HL-60 (cell line): ENCODE measurements at regions not wholly inside any gene's neighbourhood (a gene's known extent, or its start where the extent isn't known, plus 50 kb on each side); places are given as distances from the start of the nearest gene placed in this dataset.

Experiments
- DNase-seq, 2 experiments: peaks; one replicate each; pipeline ENCODE4 v3.0.0-alpha.2; 2010 to 2020; ENCODE audit warnings: low read depth in 1 of 2, low spot score in 1 of 2
- H3K27ac ChIP-seq: fragments of 250-450 bp; sonication (Bioruptor Pico); replicated peaks from 2 replicates; pipeline ENCODE4 v1.5.1; 2020; ENCODE audit warnings: mild to moderate bottlenecking, moderate library complexity
- H3K27me3 ChIP-seq: fragments of 250-450 bp; sonication (Bioruptor Pico); 2 replicates; pipeline ENCODE4 v1.5.1; 2021; ENCODE audit warnings: mild to moderate bottlenecking, moderate library complexity; ENCODE audit not compliant: insufficient read depth, poor library complexity, severe bottlenecking
- H3K4me3 ChIP-seq: replicated peaks from 2 replicates; pipeline ENCODE4 v1.5.1; 2011; ENCODE audit warnings: mild to moderate bottlenecking, control low read depth, low read length; ENCODE audit not compliant: insufficient read depth
- GABPA ChIP-seq: IDR thresholded peaks from 2 replicates; pipeline ENCODE4 v1.6.1; 2012; ENCODE audit warnings: low read depth
- POLR2AphosphoS5 ChIP-seq: IDR thresholded peaks from 2 replicates; pipeline ENCODE4 v1.6.1; 2012; ENCODE audit warnings: low read depth
- REST ChIP-seq: IDR thresholded peaks from 2 replicates; pipeline ENCODE4 v1.6.1; 2012; ENCODE audit warnings: low read depth; ENCODE audit not compliant: insufficient replicate concordance
- SPI1 ChIP-seq: IDR thresholded peaks from 2 replicates; pipeline ENCODE4 v1.6.1; 2012; ENCODE audit warnings: low read depth, mild to moderate bottlenecking, borderline replicate concordance
- TF ChIP-seq, protein P1 (sequence below): IDR thresholded peaks from one replicate; pipeline ENCODE4 v1.5.1; 2011; ENCODE audit warnings: low read length, control low read depth, inconsistent platforms; ENCODE audit not compliant: insufficient read depth

- H3K27ac ChIP-seq: no peak overlapping the region
- no peak overlapping the region for H3K4me3 ChIP-seq
- DNase-seq: no peak
- no peaks in the 10 kb centered on the region for H3K27me3 ChIP-seq
- TF ChIP-seq POLR2AphosphoS5 (no peak), REST (no peak), GABPA (no peak), SPI1 (no peak)
- TF ChIP-seq, protein P1, sequence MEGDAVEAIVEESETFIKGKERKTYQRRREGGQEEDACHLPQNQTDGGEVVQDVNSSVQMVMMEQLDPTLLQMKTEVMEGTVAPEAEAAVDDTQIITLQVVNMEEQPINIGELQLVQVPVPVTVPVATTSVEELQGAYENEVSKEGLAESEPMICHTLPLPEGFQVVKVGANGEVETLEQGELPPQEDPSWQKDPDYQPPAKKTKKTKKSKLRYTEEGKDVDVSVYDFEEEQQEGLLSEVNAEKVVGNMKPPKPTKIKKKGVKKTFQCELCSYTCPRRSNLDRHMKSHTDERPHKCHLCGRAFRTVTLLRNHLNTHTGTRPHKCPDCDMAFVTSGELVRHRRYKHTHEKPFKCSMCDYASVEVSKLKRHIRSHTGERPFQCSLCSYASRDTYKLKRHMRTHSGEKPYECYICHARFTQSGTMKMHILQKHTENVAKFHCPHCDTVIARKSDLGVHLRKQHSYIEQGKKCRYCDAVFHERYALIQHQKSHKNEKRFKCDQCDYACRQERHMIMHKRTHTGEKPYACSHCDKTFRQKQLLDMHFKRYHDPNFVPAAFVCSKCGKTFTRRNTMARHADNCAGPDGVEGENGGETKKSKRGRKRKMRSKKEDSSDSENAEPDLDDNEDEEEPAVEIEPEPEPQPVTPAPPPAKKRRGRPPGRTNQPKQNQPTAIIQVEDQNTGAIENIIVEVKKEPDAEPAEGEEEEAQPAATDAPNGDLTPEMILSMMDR: no peak
These were observed 207.9 kb downstream of the KLF5 start for GRCh38 chr13:73266640-73267180.

DNA sequence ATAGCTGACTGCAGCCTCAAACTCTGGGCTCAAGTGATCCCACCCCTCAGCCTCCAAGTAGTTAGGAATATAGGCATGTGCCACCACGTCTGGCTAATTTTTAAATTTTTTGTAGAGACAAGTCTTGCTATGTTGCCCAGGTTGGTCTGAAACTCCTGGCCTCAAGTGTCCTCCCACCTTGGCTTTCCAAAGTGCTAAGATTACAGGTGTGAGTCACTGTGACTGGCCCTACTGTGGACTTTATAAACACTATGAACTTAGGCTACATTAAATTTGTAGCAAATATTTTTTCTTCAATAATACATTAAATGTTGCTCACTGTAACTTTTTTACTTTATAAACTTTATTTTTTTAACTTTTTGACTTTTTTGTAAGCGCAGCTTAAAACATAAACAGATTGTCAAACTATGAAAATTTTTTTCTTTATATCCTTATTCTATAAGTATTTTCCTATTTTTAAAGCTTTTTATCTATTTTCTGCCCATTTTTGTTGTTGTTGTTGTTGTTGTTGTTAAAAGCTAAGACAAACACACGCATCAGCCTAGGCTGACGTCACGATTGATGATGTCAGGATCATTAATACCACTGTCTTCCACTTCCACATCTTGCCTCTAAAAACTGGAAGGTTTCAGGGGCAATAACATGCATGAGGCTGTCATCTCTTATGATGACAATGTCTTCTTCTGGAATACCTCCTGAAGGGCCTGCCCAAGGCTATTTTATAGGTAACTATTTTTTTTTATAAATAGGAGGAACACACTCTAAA, 204.2 kb downstream of the KLF5 start:
- no peak for TF ChIP-seq SPI1
- TF ChIP-seq, protein P1: no peak
- no peak for TF ChIP-seq GABPA
- no peak for TF ChIP-seq REST
- TF ChIP-seq POLR2AphosphoS5: no peak
- Histone ChIP-seq H3K27me3 (no peaks in the 10 kb centered on the region), H3K4me3 (no peak overlapping the region), H3K27ac (no peak overlapping the region)
- DNase-seq: no peak

GRCh38 chr13:73261739-73262216, 203.0 kb downstream of the KLF5 start:
- Histone ChIP-seq H3K27me3 (no peaks in the 10 kb centered on the region), H3K27ac (no peak overlapping the region), H3K4me3 (no peak overlapping the region)
- DNase-seq: no peak
- TF ChIP-seq SPI1: no peak

DNA sequence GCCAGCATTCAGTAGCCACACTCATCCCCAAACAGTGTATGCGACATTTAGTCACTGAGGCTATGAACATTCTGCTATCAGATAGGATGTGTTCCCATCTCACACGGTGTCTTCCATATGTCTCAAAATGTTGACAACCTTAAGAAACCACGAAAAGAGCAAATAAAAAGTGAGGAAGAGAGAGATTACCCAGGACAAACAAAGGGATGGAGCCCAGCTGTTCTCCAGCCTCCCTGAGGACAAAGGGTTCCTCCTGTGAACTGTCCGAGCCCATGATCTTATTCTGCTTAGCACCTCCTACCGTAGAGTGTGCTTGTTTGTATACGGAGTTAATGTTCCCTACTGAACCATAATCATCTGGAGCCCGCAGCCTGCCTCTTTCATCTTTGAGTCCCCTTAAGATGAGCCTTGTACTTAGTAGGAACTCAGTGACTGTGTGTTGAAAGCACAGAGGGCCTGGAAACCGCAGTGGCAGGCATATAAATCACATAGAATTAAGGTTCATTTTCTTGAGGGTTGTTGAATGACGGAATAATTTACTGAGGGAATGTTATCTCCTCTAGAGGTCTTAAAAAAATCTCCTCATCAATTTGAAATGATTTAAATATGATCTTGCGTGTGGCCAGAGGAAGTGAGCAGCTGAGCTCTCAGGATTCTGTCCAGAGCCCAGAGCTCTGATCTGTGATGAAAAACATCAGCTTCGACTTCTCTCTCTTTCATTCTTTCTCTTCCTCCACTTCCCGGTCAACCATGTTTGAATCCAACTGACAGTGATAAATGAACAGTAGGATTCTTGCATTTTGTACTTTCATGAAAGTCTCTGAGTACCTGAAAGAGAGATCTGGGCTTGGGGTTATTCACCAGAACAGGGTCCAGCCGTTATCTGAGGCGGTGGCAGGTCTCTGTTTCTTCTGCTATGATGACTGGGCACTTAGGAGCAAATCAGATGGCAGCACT, 200.5 kb downstream of the KLF5 start:
- DNase-seq: no peak
- no peak for TF ChIP-seq POLR2AphosphoS5
- H3K27me3 ChIP-seq: no peaks in the 10 kb centered on the region
- H3K4me3 ChIP-seq: no peak overlapping the region
- H3K27ac ChIP-seq: no peak overlapping the region
